Type B pancreatic cell (in vitro differentiated cells): ENCODE measurements at regions not wholly inside any gene's neighbourhood (a gene's known extent, or its start where the extent isn't known, plus 50 kb on each side); places are given as distances from the start of the nearest gene placed in this dataset.
A peak's percentile ranks its signal among the peaks of the same experiment; 100 is the strongest.

ENCODE experiments used
- DNase-seq: peaks from one replicate; pipeline ENCODE4 v3.0.0; 2021; ENCODE audit warnings: mixed read lengths; ENCODE audit not compliant: unreplicated experiment; ENCODE audit errors: extremely low spot score
- H3K27ac Mint-ChIP-seq: 2 replicates; pipeline ENCODE4 v1.8.0; 2021; ENCODE audit warnings: mild to moderate bottlenecking, mixed read lengths
- H3K27me3 Mint-ChIP-seq: 2 replicates; pipeline ENCODE4 v1.8.0; 2021; ENCODE audit warnings: mixed read lengths
- H3K36me3 Mint-ChIP-seq: 2 replicates; pipeline ENCODE4 v1.8.0; 2021; ENCODE audit warnings: mixed read lengths
- H3K4me1 Mint-ChIP-seq: one replicate; pipeline ENCODE4 v1.8.0; 2021; ENCODE audit warnings: mixed read lengths; ENCODE audit not compliant: unreplicated experiment
- H3K4me3 Mint-ChIP-seq: 2 replicates; pipeline ENCODE4 v1.8.0; 2021; ENCODE audit warnings: mild to moderate bottlenecking, mixed read lengths
- H3K9me3 Mint-ChIP-seq: 2 replicates; pipeline ENCODE4 v1.8.0; 2021; ENCODE audit warnings: mixed read lengths
- TF ChIP-seq, protein P1 (sequence below): fragments of 200-600 bp; sonication (generic); conservative IDR thresholded peaks from 2 replicates; pipeline ENCODE4 v1.5.0; 2021; ENCODE audit warnings: antibody characterized with exemption, mild to moderate bottlenecking

DNA sequence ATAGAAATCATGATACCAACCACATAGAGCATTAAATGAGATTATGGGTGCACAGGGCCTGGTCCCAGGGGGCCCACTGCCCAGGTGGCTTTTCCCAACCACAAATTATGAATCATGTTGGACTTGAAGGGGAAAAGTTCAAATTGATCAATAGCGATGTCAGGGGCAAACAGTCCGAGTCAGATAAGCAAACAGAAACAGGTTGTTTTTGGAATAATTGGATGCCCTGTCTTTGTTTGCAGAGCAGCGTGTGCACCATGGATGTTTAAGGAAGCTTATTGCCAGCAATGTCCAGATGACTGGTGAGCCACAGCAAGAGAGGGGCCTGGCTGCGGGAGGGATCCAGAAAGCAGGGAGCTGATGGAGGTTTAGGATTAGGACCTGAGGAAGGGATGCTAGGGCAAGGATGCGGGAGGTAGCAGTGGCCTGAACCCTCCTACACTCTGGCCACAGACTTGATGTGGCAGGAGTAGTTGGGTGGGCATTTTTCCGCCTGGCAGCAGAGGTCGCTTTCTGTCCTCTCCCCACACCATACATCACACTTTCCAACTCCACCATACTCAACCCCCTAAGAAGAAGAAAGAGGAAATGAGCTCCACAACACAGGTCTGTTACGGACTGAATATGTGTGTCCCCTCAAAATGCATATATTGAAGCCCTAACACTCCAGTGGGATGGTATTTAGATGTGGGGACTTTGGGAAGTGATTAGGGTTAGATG lies 266.4 kb upstream of the RPL38 start:
- Mint-ChIP-seq H3K4me3 (no peak overlapping the region), H3K27me3 (peaks cover 24% of the 10 kb centered on the region)

DNA sequence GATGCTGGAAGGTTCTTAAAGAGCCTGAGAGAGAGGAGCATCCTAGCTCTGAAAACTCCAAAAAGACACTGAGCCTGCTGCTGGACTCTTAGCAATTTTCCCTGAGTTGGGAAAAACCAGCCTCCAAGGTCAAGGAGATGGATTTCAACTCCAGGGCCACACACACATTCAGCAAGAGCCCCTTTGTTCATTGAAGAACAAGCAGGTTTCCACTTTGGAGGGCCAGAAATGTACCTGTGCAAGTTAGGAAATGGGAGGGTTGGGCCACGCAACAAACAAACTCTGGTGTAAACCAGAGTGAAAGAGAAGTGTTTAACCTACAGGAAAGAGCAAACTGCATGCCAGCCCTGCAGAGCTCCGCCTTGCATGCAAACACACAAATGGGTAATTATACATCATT lies 264.8 kb upstream of the RPL38 start:
- H3K4me1 Mint-ChIP-seq = peaks cover 5% of the 10 kb centered on the region
- TF ChIP-seq, protein P1, sequence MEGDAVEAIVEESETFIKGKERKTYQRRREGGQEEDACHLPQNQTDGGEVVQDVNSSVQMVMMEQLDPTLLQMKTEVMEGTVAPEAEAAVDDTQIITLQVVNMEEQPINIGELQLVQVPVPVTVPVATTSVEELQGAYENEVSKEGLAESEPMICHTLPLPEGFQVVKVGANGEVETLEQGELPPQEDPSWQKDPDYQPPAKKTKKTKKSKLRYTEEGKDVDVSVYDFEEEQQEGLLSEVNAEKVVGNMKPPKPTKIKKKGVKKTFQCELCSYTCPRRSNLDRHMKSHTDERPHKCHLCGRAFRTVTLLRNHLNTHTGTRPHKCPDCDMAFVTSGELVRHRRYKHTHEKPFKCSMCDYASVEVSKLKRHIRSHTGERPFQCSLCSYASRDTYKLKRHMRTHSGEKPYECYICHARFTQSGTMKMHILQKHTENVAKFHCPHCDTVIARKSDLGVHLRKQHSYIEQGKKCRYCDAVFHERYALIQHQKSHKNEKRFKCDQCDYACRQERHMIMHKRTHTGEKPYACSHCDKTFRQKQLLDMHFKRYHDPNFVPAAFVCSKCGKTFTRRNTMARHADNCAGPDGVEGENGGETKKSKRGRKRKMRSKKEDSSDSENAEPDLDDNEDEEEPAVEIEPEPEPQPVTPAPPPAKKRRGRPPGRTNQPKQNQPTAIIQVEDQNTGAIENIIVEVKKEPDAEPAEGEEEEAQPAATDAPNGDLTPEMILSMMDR = no peak
- H3K27me3 Mint-ChIP-seq = peaks cover 21% of the 10 kb centered on the region
- no peak overlapping the region for H3K4me3 Mint-ChIP-seq
- H3K9me3 Mint-ChIP-seq = no peaks in the 10 kb centered on the region
- no peaks in the 10 kb centered on the region for H3K36me3 Mint-ChIP-seq
- peak; percentile 40 for DNase-seq
- no peak overlapping the region for H3K27ac Mint-ChIP-seq

More for the DNA sequence above, 266.4 kb upstream of the RPL38 start:
- Mint-ChIP-seq H3K9me3 (no peaks in the 10 kb centered on the region), H3K36me3 (no peaks in the 10 kb centered on the region), H3K4me1 (peaks cover 5% of the 10 kb centered on the region), H3K27ac (no peak overlapping the region)
- TF ChIP-seq, protein P1 = no peak
- DNase-seq = peak; percentile 4

GRCh38 chr17:73939806-73940205 lies 263.7 kb upstream of the RPL38 start:
- H3K9me3 Mint-ChIP-seq = no peaks in the 10 kb centered on the region
- DNase-seq = no peak

DNA sequence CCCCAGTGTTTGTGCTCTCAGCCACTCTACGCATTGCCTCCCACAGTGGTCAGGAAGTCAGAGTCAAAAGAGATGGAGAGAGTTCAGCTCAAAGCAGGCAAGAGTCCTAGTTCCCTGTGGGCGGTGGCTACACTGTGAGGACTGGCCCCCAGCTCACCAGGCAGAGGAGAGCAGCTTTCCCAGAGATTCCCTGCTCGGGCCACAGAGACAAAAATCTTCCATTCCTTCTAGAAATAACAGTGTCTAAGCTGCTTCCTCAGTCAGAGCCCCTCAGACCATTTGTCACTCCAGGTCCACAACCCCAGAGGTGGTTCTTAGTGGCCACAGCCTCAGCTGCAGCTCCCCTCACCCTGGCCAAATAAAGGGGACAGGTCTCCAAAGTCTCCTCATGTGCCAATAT lies 263.0 kb upstream of the RPL38 start:
- no peak for DNase-seq
- no peak overlapping the region for H3K27ac Mint-ChIP-seq
- H3K27me3 Mint-ChIP-seq = peaks cover 30% of the 10 kb centered on the region
- H3K9me3 Mint-ChIP-seq = no peaks in the 10 kb centered on the region
- TF ChIP-seq, protein P1 = no peak
- H3K36me3 Mint-ChIP-seq = no peaks in the 10 kb centered on the region
- H3K4me3 Mint-ChIP-seq = no peak overlapping the region
- peaks cover 9% of the 10 kb centered on the region for H3K4me1 Mint-ChIP-seq

More at GRCh38 chr17:73939806-73940205, 263.7 kb upstream of the RPL38 start:
- H3K36me3 Mint-ChIP-seq = no peaks in the 10 kb centered on the region
- H3K4me3 Mint-ChIP-seq = no peak overlapping the region
- H3K4me1 Mint-ChIP-seq = peaks cover 7% of the 10 kb centered on the region
- H3K27me3 Mint-ChIP-seq = peaks cover 24% of the 10 kb centered on the region
- no peak overlapping the region for H3K27ac Mint-ChIP-seq
- TF ChIP-seq, protein P1 = no peak

DNA sequence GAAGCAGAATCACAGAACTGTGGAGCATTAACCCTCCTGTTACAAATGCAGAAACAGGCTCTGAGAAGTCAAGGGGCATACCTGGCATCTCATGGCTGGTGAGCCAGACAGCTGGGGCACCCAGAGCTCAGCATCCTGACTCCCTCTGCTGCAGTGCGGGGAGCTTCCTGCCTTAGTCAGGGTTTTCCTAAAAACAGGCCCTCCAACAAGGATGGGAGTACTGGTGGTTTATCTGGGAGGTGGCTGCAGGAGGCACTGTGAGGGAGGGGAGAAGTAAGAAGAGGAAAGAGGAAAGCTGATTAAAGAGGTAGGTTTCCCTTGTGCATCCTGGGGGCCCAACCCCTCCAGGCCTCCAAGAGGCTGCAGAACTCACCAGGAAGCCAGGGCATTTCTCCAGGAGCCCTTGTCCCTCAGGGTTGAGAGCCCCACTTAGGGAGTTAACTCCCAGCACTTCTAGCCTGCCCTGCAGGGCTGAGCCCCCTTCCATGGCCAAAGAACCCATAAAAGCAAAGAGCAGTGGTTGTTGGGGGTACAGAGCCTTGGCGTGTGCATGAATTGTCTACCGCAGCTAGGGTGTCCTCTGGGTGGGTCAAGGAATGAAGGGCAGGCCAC lies 261.5 kb upstream of the RPL38 start:
- Mint-ChIP-seq H3K27me3 (peaks cover 31% of the 10 kb centered on the region), H3K27ac (no peak overlapping the region), H3K4me1 (peaks cover 9% of the 10 kb centered on the region), H3K9me3 (no peaks in the 10 kb centered on the region), H3K4me3 (no peak overlapping the region), H3K36me3 (no peaks in the 10 kb centered on the region)
- TF ChIP-seq, protein P1 = no peak
- no peak for DNase-seq
